ENCODE measurements at regions not wholly inside any gene's neighbourhood (a gene's known extent, or its start where the extent isn't known, plus 50 kb on each side); places are given as distances from the start of the nearest gene placed in this dataset.
"Not testable (repeated sequence)": the region's sequence is repeated elsewhere in the genome, so short reads cannot be mapped to it uniquely, and the experiment has no call there.

DNA sequence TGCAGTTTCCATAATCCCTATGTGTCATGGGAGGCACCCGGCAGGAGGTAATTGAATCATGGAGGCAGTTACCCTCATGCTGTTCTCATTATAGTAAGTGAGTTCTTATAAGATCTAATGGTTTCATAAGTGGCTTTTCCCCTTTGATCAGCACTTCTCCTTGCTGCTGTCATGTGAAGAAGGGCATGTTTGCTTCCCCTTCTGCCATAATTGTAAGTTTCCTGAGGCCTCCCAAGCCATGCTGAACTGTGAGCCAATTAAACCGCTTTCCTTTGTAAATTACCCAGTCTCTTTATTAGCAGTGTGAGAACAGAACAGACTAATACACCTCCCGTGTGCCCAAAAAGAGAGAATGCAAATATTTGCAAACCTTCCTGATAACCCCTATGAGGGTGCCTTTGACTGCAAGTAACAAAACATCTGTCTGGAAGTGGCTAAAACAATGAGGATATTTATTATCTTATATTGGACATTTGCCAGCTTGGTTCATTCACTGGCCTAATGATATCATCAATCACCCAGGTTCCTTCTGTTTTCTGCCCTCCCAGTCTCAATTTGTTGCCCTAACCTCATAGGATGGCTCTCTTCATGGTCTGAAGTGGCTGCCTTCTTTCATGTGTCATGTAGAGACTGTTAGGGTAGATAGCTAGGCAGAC lies 68.7 kb downstream of the BHLHE40 start:
- TF ChIP-seq, protein P1, sequence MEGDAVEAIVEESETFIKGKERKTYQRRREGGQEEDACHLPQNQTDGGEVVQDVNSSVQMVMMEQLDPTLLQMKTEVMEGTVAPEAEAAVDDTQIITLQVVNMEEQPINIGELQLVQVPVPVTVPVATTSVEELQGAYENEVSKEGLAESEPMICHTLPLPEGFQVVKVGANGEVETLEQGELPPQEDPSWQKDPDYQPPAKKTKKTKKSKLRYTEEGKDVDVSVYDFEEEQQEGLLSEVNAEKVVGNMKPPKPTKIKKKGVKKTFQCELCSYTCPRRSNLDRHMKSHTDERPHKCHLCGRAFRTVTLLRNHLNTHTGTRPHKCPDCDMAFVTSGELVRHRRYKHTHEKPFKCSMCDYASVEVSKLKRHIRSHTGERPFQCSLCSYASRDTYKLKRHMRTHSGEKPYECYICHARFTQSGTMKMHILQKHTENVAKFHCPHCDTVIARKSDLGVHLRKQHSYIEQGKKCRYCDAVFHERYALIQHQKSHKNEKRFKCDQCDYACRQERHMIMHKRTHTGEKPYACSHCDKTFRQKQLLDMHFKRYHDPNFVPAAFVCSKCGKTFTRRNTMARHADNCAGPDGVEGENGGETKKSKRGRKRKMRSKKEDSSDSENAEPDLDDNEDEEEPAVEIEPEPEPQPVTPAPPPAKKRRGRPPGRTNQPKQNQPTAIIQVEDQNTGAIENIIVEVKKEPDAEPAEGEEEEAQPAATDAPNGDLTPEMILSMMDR (IDR thresholded peaks at IDR 0.05), result no peak
- no peak for TF ChIP-seq ZFX (IDR thresholded peaks at IDR 0.05; ENCODE audit: borderline replicate concordance)
- H3K27ac ChIP-seq, result no peak overlapping the region

DNA sequence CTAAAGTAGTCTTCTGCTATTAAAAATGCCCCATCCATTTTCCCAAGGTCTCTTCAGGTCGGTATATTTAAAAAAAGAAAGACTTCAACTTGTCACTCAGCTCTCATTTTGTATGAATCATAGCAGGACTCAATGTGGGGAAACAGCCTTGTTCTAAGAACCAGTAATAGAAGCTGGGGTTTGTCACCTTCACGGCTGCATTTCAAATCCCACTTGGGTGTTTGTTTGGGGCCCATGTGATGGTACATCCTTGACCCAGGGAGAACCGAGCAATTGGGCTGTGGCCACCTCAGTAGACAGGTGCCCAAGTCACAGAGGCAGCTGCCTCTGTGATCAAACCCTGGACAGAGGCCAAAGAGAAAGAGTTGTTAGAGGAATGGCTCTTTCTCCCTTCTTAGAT lies 70.3 kb upstream of the ARL8B start:
- no peak overlapping the region for H3K27ac ChIP-seq
- TF ChIP-seq, protein P1 (IDR thresholded peaks at IDR 0.05), result no peak
- no peak for TF ChIP-seq ZFX (IDR thresholded peaks at IDR 0.05; ENCODE audit: borderline replicate concordance)

DNA sequence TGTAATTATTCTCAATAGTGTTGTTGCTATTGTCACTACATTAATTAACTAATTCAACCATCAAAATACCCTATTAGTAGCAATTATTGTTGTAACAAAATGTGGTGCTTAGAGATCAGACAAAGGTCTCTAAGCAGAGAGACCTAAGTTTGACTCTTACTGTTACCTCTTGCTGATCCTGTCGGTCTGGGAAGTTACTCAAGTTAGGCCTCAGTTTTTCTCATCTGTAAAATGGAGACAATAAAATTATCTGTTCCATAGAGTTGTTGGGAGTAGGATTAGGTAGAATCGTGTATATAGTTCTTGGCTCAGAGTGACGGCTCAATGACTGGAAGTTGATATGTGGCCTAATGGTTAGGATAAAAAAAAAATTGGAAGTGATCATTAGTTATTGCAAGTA lies 69.8 kb upstream of the ARL8B start:
- TF ChIP-seq ZFX (IDR thresholded peaks at IDR 0.05; ENCODE audit: borderline replicate concordance), result no peak
- TF ChIP-seq, protein P1 (IDR thresholded peaks at IDR 0.05), result no peak
- no peak overlapping the region for H3K27ac ChIP-seq

DNA sequence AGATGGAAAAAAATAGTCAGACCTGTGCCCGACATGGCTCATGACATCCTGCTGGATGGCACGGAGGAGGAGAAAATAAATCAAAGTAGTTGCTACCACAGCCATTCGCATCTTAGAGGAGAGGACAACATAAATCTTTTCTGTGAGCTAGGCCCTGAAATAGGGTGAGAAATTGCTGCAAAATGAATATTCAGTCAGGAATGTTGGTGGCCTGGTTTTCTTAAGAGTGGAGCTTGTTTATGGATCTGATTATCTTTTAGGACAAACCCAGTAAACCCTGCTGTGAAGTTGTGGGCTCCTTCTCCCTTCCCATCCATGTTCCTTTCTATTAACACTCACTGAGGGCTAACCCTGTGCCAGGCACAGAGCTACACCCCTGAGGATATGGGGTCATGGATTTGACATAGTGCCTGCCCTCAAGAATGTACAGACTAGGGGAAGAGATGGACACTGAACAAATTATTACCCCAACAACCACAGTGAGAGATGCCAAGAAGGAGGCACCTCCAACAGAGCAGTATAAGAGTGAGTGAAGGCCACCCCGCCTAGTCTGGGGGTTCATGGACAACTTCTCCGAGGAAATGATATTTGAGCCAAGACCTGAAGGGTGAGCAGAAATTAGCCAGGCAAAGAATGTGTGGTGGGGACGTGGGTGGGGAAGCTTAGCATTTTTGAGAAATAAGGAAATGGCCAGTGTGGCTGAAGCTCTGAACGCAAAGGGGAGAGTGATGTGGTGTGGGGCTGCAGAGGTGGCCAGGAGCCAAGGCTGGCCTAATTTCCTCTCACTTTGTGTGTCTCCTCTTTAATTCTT lies 68.9 kb upstream of the ARL8B start:
- H3K27ac ChIP-seq, result no peak overlapping the region
- TF ChIP-seq ZFX (IDR thresholded peaks at IDR 0.05; ENCODE audit: borderline replicate concordance), result no peak
- TF ChIP-seq, protein P1 (IDR thresholded peaks at IDR 0.05), result no peak

DNA sequence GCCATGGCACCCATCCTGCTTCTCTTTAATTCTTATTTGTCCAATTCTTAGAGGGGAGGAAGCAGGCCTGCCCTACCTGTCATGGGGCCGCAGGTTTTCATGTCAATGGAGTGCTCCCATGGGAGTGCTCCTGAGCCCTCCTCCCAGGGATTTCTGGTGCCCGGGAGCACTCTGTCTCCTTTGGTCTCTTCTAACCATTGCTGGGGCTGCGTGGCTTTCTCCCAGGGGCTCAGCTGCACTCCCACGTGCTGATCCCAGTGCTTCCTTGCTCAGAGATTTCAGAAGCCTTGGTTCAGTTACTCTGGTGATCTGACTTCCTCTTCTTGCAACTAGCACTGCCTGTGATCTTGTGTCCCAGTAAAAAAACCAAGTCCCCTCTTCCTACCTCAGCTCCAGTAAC lies 68.0 kb upstream of the ARL8B start:
- TF ChIP-seq, protein P1 (IDR thresholded peaks at IDR 0.05), result no peak
- no peak for TF ChIP-seq ZFX (IDR thresholded peaks at IDR 0.05; ENCODE audit: borderline replicate concordance)
- no peak overlapping the region for H3K27ac ChIP-seq

DNA sequence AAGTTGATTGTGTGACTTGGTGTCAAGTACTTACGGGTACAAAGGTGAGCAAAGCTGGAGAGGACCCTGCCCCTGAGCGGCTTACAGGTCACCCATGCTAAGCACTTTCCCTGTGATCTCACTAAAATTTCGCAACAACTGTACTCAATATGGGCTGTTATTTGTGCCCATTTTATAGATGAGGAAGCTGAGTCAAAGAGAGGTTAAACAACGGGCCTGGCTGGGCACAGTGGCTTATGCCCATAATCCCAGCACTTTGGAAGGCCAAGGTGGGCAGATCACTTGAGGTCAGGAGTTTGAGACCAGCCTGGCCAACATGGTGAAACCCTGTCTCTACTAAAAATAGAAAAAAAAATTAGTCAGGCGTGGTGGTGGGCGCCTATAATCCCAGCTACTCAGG lies 67.5 kb upstream of the ARL8B start:
- H3K27ac ChIP-seq, result not testable (repeated sequence)

DNA sequence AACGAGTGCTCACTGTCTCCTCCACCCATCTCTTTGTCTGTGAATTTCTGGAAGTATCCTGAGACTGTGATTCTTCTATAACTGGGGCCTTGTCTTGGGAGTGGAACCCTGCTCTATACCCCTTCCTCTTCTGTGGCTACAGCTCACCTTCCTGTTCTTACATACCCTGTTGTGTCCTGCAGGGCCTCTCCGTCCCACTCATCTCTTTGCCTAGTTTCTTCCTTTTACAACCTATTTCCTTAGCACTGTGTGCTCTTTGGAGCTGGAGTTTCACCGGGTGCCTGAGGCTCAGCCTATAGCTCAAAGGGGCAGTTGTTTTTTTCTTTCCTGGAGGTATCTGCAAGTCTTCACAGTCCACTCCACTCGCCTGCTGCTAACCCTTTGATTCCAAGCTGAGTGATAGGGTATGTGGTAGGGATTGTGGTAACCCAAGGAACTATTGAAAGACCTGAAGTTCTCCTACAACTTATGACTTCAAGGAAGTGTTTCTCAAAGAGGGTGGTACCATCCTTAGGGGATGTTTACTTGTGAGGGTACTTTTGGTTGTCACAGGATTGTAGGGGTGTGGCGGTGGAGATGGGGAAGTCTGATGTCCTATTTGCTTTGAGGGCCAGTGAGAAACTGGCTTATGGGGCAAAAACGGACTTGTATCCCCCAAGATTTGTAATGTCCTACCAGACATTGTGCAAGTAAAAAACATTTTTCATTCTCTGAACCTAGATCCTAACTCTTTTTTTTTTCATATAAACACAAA lies 66.6 kb upstream of the ARL8B start:
- no peak overlapping the region for H3K27ac ChIP-seq
- TF ChIP-seq ZFX (IDR thresholded peaks at IDR 0.05; ENCODE audit: borderline replicate concordance), result no peak
- TF ChIP-seq, protein P1 (IDR thresholded peaks at IDR 0.05), result no peak
